OCI-M1 (cell line): ENCODE measurements at regions not wholly inside any gene's neighbourhood (a gene's known extent, or its start where the extent isn't known, plus 50 kb on each side); places are given as distances from the start of the nearest gene placed in this dataset.
A peak's percentile ranks its signal among the peaks of the same experiment; 100 is the strongest.

Source experiments
- DNase-seq: peaks from one replicate; lab custom pipeline; 2025; lab: John Stamatoyannopoulos, UW

DNA sequence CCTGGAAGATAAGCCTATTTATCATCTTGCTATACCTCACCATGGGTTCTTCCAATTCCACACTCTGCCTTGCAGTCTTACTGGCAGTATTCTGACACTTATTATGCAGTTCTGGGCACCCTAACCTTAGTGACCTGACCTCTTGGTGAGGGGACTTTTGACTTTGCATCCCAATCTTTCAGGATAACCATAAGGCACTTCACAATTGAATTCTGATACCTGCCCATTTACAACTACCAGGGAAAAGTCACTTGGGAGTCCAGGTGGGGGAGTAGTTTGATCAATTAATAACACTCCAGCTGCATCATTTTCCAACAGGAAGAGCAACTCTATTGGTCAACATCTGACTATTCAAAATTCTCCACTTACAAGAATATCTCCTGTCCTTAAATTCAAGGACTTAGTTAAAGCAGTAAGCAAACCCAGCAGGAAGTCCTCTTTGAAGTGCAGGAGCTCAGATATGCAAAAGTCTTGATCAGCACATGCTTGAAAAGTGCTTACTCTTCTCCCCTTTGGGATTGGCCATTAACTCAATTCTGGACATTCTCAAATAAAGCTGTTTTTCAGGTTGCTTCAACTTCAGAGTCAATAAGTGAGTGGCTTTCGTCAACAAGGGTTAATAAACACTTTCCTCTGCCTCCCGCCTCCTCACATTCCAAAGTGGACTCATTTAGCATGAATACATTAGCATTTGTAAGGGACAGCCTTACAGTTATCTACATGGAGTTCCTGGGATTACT lies 177.4 kb upstream of the NRIP1 start:
- no peak for DNase-seq

DNA sequence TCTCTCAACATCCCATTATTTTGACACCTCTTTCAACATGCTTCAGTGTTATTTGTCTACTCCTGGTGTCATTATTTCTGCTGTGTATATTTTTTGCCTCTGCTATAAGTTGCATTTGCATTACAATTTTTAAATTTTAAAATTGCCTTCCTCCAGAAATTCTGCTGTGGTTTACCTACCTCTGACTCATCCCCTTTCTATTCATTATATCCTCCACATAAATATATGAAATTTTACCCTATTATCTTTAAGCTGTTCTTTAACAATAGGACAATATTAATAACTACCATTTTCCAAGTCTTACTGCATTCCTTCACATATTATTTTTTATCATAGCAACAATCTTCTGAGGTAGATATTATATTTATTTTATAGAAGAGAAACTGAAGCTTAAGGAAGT lies 178.1 kb upstream of the NRIP1 start:
- no peak for DNase-seq

DNA sequence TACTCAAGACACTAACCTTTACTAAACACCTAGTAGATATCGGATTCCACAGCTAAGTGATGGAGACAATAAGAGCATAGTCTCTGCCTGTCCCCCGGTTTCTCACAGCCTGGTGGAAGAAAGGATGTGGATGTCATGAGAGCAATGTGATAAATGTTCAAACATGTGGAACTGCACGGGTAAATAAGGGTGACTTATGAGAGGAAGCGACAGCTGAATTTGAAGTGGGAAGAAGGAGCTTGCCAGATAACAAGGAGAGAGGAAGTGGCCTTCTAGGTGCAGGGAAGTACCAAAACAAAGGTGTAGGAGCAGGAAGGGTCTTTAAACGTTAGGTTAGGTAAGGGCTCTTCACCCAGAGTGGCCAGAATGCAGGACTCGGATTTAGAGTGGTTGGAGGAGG lies 178.6 kb upstream of the NRIP1 start:
- DNase-seq: no peak

DNA sequence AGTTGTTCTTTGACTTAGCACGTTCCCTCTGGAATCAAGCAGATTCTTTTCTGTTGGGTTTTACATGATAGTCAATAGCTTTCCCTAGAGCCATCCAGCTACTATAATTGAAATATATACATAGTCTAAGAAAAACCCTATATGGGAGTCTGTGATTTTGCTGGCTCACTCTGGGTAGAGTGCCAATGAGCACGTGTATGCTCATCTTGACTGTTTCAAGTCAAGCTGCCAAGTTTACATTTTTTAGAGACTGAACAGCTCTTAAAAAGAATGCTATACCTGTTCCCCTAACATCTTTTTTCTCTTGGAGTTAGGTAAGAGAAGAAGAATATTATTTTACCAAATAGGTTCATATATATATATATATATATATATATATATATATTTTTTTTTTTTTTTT lies 182.8 kb upstream of the NRIP1 start:
- no peak for DNase-seq

DNA sequence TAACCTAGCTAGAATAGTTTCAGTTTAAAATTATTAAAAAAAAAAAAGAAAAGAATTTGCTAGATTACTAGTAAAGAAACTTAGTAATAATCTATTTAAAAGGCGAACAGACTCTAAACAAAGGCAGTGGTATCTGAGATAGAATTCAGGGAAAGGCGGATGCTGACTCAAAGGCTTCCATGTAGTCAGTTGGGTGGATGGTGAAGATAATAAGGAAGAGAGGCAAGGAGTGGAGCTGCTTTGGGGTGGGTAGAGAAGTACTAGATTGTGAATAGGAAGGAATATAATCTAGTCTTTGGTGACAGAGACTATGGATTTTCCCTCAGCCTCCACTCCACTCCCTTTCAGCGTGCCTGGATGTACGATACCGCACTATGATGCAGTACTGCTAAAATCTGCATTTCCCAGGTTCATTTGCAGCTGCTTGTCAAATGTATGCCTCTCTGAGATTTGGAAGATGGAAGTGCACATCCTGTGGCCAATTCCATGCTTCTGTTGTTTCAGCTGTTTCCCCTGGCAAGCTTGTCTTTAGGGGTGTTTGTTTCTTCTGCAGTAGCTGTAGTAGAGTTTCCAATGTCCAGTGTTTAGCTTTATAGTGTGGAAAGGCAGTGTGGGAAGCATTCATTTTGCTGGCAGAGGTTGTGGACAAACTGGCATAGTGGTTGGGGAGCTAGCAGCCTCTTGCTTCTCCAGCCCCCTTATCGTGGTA lies 184.6 kb upstream of the NRIP1 start:
- peak; percentile 17 for DNase-seq

DNA sequence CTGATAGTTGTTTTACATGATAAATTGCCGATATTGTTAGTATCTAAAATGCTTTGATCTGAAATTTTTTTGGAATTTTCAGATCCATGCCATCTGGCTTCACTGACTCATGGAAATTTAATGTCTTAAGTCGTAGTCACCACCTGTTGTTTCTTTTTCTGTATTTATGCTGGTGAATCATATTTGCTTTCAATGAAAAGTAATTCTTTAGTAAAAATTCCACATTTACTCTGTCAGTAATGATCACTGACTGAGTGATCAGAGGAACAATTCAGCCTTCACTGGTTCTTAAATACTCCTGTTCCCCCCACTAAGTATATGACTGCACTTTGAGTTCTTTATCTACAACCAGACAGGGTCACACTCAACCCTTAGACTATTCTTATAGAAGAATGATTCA lies 185.6 kb upstream of the NRIP1 start:
- no peak for DNase-seq

DNA sequence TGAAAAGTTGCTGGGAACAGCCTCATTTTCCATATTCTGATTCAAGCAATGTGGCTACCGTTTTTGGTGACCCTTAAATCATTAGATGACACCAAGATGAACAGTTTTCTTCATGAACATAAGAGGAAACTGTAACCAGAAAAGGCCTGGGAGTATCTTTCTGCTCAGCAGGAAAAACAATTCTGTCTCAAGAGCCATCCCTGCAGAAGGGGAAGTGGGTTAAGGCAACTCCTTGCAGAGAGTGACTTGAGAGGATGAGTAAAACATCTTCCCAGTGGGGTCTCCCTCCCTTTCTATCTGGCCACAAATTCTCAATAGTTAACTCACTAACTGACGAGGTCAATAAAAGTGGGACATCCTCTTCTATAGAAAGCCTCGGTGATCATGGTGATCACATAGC lies 187.6 kb upstream of the NRIP1 start:
- peak; percentile 23 for DNase-seq

DNA sequence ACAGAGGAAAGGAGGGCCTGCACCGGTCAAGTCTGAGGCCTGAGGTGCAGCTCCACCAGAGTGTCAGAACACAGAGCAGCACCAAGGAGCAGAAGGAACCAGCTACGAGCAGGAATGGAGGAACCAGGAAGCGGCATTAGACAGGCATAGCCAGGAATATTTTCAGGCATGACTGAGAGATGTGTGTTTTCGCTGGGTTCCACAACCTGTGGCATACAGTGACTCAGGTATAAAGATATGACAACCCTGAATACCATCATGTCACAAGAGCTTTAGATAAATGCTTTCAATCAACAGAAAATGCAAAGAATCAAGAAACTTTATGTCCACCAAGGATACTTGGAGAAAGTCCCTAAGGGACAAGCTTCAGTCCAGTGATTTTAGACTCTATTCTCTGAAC lies 189.3 kb upstream of the NRIP1 start:
- DNase-seq: no peak

DNA sequence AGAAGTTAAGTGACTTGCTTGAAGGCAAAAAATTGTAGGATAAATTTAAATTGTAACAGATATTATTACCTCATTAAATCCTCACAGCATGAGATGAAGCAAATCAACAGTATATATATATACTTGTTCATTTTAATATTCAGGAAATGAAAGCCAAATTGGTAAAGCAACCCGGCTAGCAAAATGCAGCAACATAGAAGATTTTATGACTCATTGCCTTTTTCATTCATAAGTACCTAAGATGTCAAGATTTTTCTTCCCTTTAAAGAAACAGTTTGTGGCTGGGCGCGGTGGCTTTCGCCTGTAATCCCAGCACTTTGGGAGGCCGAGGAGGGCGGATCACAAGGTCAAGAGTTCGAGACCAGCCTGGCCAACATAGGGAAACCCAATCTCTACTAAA lies 190.5 kb upstream of the NRIP1 start:
- no peak for DNase-seq

DNA sequence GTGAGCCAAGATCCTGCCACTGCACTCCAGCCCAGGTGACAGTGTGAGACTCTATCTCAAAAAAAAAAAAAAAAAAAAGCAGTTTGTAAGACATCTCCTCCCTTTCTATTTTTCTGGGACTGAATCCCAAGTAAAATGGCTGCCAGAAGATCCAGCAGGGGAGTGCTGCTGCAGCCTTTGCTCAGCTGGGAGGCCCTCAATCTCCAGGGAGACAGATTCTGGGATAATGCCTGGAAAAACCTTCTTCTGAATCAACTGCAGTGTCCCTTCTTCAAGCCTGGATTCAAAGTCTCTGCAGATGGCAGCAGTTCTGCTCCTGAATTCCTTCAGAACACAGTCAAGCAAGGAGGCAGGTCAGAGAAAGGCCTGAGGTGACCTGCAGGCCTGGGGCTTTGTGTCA lies 191.0 kb upstream of the NRIP1 start:
- no peak for DNase-seq

DNA sequence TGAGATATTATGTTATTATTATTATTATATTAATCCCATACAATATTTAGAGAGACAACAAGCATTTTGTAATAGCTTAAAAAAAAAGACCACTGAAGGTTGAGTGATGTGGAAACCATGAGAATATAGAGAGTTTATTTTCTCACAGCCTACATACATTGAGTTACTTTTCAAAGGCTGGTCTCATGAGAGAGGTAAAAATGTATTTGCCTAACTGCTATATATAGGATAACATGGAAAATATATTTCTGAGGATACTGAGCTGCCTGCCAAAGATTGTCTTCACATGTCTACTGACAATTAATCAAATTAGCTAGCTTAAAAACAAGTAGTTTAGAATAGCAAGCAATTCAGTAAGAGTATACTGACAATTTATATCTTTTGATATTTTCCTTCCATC lies 192.2 kb upstream of the NRIP1 start:
- no peak for DNase-seq

DNA sequence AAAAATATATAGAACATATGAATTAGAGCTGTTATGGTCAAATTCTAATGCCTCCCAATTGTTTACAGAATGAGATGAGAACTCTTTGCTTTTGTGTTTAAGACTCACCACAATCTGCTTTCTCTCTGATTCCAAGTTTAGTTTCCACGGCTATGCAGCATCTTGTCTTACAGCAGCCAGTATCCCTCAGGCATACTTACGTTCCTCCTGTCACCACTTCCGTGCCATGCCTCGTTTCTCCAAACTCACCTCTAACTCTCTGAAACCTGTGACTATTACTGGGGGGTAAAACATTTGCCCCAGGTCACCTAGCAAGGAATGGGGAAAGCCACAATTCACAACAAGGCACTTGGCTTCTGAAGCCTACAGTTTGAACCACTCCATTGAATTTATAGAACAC lies 192.8 kb upstream of the NRIP1 start:
- DNase-seq: no peak

DNA sequence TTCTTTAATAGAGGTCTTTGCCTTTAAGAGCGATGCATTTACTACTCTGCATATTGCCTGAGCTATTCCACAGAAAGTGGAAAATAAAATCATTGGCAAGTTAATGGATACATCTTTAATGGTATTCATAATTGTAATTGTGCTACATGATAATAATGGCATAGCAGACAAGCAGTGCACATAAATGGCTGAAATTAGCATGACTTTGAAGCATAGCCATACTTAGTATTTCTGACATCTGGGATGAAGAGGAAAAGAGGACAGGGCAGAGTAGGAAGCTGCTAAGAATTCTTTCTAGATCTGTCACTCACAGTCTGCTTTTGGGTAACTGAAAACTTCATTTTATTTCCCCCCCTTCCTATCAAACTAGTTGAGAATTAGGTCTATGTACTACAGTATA lies 195.0 kb upstream of the NRIP1 start:
- no peak for DNase-seq

DNA sequence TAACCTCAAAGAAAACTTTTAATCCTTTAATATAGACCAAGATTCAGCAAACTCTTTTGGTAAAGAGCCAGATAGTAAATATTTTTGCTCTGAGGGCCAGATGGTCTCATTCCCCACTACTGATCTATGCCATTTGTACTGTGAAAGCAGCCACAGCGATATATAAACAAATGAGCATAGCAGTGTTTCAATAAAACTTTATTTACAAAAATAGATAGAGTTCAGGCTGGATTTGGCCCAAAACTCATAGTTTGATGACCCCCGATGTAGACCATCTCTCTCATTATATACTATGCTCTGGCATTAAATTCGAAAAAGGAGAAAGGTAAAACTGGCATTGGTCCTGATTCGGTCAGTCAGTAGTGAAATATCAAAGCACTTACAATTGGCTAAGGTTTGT lies 195.8 kb upstream of the NRIP1 start:
- no peak for DNase-seq

DNA sequence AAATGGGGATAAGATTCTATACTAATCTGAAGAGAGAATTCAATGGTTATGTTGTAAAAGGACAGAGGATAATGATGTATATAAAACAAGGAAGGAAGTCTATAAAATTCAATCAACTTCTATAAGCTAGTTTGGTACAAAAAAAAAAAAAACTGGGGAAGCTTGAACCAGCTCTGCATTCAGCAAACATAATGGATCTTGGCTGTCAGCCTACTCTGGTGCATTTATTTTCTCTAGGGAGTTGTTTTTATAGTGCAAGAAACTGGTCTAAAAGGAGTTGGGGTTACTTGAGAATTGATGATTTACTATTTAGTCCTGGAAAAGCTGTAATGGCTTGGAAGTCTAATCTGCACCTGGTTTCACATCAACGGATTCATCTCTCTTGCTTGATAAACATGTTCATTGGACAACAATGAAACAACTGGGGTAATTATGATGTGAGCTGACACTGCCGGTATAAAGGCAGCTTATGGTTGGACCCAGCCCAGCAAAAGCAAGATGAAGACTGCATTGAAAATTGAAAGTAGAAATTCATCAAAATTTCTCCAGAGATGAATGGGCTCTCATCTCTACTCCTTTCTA lies 199.4 kb upstream of the NRIP1 start:
- DNase-seq: no peak

DNA sequence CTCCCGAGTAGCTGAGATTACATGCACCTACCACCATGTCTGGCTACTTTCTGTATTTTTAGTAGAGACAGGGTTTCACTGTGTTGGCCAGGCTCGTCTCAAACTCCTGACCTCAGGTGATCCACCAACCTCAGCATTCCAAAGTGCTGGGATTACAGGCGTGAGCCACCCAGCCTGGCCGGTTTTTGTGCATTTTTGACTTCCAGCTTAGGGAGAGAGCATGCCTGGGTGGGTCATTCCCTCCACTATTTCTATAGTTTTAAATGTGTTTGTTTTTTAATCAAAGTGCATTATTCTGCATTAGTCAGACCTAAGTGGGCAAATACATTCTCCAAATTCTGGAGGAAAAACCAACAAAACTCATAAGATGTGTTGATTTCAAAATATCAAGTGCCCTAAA lies 207.4 kb upstream of the NRIP1 start:
- no peak for DNase-seq

DNA sequence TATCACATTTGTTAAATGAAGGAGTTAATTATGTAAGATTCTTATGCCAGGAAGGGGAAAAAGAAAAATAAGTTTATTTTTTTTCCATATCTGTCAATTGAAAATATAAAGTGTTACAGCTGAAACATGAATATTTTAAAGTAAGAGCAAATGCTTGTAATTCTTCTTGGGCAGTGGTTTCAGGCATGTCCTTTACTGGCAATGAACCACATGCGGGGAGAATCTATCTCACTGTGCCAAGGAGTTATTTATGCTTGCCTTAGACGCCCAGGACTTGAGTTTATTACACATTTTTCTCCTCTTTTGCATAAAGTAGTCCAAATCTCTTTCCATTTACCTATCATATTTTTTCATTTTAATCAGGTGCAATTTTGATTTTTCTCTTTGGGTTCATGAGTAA lies 207.8 kb upstream of the NRIP1 start:
- DNase-seq: no peak

DNA sequence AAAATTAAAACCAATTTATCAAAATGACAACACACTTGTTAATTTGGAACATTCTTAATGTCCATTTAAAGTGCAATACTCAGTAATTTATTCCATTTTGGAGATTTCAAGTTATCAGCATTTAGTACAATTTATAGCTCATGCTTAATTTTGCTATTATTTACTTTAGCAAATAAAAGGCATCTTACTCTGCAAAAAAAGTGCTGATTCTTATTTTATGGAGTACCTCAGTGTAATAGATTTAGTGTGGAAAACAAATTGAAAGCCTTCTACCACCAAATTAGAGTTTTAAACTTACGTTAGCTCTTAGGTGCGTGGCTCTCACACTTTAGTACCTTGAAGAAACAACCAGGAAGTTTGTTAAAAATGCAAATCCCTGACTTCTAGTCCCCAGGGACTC lies 208.4 kb upstream of the NRIP1 start:
- no peak for DNase-seq

DNA sequence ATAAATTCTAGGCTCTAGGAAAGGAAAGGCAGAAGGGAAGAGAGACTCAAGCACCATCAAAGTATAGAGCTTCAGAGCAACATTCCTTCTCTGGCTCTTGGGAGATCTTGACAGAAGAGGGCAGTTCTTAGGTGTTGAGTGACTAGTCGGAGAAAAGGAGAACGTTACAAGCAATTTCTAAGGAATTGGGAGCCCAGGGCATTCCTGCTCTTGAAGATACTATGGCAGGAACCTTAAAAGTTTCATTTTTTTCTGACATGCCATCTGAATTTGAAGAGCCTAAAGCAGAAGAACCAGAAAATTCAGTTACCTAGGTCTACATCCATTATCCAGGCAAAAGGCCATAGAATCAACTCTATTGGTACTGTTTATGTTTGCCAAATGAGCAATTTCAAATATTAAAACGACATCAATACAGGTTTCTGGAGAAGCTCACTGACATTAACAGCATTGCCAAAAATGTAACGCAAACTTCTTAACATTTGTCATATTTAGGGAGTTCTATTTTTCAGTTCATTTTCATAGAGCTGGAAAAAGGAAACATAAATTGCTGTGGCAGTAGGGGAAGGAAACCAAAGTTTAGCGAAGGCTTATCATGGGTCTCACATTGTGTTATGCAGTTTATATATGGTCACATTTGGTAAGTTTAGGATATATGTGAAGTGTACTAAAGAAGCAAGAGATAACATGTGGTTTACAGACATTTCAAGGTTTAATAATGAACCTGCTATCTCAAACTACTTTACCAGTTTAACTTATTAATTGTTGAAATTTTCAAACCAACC lies 210.1 kb upstream of the NRIP1 start:
- DNase-seq: no peak

DNA sequence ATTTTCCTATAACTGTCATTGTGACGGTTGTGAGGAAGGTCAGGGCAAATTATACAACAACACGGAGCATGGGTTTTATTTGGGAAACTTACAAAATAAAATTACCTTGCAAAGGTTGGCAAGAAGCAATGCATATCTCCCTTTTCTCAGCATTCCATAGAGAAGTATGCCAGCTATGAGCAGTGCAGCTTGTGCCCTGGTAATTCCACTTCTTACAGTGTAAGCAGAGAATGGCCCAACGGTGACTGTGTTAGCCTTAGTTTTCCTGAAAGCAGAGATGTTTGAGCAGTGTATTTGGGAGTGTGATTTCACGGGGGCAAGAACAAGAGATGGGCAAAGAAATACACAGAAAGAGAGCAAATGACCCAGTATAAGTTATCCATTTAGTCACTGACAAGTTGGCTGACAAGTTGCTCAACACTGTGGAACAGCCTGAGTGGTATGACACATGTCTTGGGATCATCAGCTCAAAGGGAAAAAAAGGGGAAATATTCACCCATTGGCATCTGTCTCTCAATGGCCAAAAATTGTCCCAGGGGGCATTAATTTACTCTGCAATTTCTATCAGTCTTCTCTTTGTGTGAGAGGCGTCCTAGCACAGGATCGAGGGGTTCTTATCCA lies 210.9 kb upstream of the NRIP1 start:
- DNase-seq: no peak

DNA sequence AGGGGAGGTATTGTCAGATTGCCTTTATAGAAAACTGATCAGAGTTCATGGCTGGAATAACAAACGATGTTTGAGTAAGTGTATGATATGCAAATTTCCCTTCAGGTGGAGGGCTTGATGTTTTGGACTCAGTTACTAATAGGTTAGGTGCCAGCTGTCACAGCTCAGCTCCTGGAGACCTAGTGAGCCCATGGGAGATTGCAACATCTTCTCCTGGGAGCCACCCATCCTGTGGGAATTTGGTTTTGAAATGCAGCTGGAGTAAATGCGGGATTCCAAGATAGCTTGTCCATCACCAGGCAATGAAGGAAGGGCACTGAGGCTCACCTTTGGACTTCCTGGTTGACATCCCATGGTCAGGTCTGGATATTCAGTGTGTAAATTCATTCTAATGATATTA lies 211.4 kb upstream of the NRIP1 start:
- no peak for DNase-seq

DNA sequence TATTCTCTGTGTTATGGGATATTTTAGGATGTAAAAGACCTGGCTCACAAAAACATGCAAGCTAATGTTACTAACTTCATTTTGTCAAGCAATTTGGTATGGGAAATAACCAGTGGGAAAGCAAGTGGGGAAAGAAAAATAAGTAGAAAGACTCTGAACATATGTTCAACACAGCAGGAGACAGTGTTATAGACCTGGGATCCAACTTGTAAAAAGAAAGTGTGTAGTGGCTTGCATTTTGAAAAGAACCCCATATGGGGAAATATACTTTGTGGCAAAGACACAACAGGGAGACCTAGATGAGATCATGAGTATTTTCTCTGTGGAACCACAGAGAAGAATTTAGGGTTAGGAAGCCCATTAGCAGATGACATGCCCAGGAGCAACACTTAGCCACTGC lies 212.7 kb upstream of the NRIP1 start:
- DNase-seq: no peak
